HG02588 (cell line): ENCODE measurements at regions not wholly inside any gene's neighbourhood (a gene's known extent, or its start where the extent isn't known, plus 50 kb on each side); places are given as distances from the start of the nearest gene placed in this dataset.
A peak's percentile ranks its signal among the peaks of the same experiment; 100 is the strongest.

Experiments
- ATAC-seq: cut with Tn5 transposase; IDR thresholded peaks from one replicate; pipeline ENCODE4 v1.9.1; 2021; ENCODE audit warnings: mild to moderate bottlenecking, moderate library complexity; ENCODE audit not compliant: unreplicated experiment

- ATAC-seq = no peak
These were observed 257.8 kb downstream of the COX7C start for GRCh38 chr5:86875539-86875938.

- ATAC-seq = no peak
These were observed 260.5 kb downstream of the COX7C start for GRCh38 chr5:86878250-86878649.

GRCh38 chr5:86879086-86879485 is 261.3 kb downstream of the COX7C start:
- no peak for ATAC-seq

GRCh38 chr5:86880344-86880743 is 262.6 kb downstream of the COX7C start:
- no peak for ATAC-seq

- peak; percentile 82 for ATAC-seq
These were observed 263.2 kb downstream of the COX7C start for GRCh38 chr5:86880785-86881492.

- no peak for ATAC-seq
These were observed 263.9 kb downstream of the COX7C start for GRCh38 chr5:86881493-86882090.

- ATAC-seq = no peak
These were observed 266.9 kb downstream of the COX7C start for GRCh38 chr5:86884608-86885007.

GRCh38 chr5:86885011-86885410 is 267.3 kb downstream of the COX7C start:
- no peak for ATAC-seq

- no peak for ATAC-seq
These were observed 267.9 kb downstream of the COX7C start for GRCh38 chr5:86885489-86886230.

- no peak for ATAC-seq
These were observed 272.6 kb downstream of the COX7C start for GRCh38 chr5:86890375-86890774.

- no peak for ATAC-seq
These were observed 276.3 kb downstream of the COX7C start for GRCh38 chr5:86894056-86894455.

- no peak for ATAC-seq
These were observed 279.2 kb downstream of the COX7C start for GRCh38 chr5:86896916-86897315.

- no peak for ATAC-seq
These were observed 291.9 kb downstream of the COX7C start for GRCh38 chr5:86909418-86910295.

GRCh38 chr5:86917117-86917579 is 299.4 kb downstream of the COX7C start:
- ATAC-seq = no peak

GRCh38 chr5:86918246-86918645 is 300.5 kb downstream of the COX7C start:
- no peak for ATAC-seq

- no peak for ATAC-seq
These were observed 308.3 kb downstream of the COX7C start for GRCh38 chr5:86926033-86926432.

GRCh38 chr5:86929123-86929766 is 311.5 kb downstream of the COX7C start:
- no peak for ATAC-seq

- ATAC-seq = no peak
These were observed 315.9 kb upstream of the RASA1 start for GRCh38 chr5:86951761-86952160.

GRCh38 chr5:86964889-86965288 is 302.8 kb upstream of the RASA1 start:
- no peak for ATAC-seq

- no peak for ATAC-seq
These were observed 299.4 kb upstream of the RASA1 start for GRCh38 chr5:86968301-86968753.
